HCT116 (cell line): ENCODE measurements at regions not wholly inside any gene's neighbourhood (a gene's known extent, or its start where the extent isn't known, plus 50 kb on each side); places are given as distances from the start of the nearest gene placed in this dataset.

ENCODE experiments used
- CTCF ChIP-seq, 3 experiments: fragments of 200-600 bp in 1 of 3; sonication (generic) in 1 of 3; IDR thresholded peaks in 2 of 3; conservative IDR thresholded peaks in 1 of 3; 2 replicates each; pipeline ENCODE4 v1.5.1; 2012 to 2017; ENCODE audit warnings: low read depth in 2 of 3, low read length in 2 of 3, antibody characterized with exemption in 1 of 3, borderline replicate concordance in 1 of 3, control low read depth in 1 of 3, mild to moderate bottlenecking in 1 of 3, mixed read lengths in 1 of 3, mixed run types in 1 of 3, moderate library complexity in 1 of 3; ENCODE audit not compliant: insufficient read depth in 1 of 3
- SIN3A ChIP-seq: IDR thresholded peaks from 2 replicates; pipeline ENCODE4 v1.6.1; 2012; ENCODE audit warnings: low read depth

- TF ChIP-seq SIN3A: no peak
- no peak for TF ChIP-seq CTCF (IDR thresholded peaks at IDR 0.05 in 2 of 3, conservative IDR thresholded peaks at IDR 0.05 in 1 of 3; ENCODE audit: borderline replicate concordance in 1 of 3, insufficient read depth in 1 of 3, low read depth in 2 of 3, low read length in 2 of 3)
Measured at GRCh38 chr9:80097476-80097875, 525.7 kb downstream of the TLE4 start.
